ENCODE measurements at regions not wholly inside any gene's neighbourhood (a gene's known extent, or its start where the extent isn't known, plus 50 kb on each side); places are given as distances from the start of the nearest gene placed in this dataset.
"Not testable (repeated sequence)": the region's sequence is repeated elsewhere in the genome, so short reads cannot be mapped to it uniquely, and the experiment has no call there.

DNA sequence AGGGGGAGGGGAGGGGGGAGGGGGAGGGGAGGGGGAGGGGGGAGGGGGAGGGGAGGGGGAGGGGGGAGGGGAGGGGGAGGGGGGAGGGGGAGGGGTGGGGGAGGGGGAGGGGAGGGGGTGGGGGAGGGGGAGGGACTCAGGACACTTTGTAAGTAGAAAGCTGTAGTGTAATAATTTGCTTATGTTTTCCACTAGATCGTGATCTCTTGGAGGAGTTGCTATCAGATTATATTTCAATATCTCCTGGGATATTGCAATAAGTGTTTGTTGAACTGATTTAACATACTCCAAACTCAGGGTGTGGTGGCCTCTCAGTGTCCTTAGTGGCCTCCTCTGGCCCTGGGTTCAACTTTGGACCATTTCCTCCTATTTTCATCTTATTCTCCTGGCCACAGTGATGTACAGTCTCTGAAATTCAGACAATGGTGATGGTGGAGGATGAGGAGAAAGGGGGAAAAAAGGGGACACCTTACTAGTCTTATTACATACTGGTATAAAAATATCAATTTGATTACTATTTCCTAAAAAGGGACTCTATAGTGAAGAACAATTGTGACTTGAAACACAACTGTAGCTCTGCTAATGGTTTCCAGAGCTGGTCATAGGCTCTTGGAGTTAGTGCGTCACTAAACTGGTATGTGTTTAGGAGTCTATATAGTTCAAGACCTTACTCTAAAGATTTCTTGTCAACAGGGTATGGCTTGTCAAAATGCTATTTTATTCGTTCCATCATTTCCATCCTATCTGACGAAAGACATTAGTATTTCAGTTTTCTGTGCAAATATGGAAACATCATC is 89.6 kb downstream of the DDX1 start:
- DNase-seq (ENCODE audit: low spot score), result no peak

DNA sequence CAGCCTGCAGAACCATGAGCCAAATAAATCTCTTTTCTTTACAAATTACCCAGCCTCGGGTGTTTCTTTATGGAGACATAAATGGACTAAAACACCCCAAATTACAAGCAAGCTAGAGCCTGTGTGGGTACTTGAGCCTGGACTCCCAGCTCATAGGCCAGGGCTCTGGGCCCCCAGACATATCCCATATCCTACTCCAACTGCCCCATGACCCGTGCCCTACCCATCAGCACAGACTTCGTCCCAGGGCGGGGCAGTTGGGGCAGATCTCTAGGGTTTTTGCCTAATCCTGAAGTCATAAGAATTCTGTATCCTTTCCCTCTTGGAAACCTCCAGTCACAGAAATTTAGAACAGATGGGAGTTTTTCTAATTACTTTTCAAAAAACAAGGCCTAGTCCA is 90.7 kb downstream of the DDX1 start:
- no peak for DNase-seq (ENCODE audit: low spot score)

- no peak for DNase-seq (ENCODE audit: low spot score)
These were observed 92.7 kb downstream of the DDX1 start for GRCh38 chr2:15684161-15685039.

DNA sequence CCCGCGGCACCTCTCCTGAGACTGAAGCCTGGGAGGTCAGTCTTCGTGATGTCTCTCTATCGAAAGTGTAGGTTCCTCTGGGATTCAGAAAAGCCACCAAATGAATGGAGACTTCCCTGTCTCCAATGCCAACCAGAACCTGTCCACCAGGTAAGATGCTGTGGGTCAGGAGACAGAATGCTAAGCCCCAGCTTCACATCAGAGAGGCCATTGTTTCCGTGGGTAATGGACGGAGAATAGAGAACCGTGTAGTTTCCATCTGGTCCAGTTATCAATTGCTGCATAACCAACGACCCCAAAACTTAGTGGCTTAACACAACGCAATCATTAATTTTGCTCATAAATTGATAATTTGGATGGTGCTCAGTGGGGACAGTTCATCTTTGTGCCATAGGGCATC is 93.5 kb downstream of the DDX1 start:
- DNase-seq (ENCODE audit: low spot score), result no peak

GRCh38 chr2:15686643-15687042 is 95.0 kb downstream of the DDX1 start:
- no peak for DNase-seq (ENCODE audit: low spot score)

GRCh38 chr2:15687243-15687642 is 95.6 kb downstream of the DDX1 start:
- no peak for DNase-seq (ENCODE audit: low spot score)

- DNase-seq (ENCODE audit: low spot score), result no peak
These were observed 96.1 kb downstream of the DDX1 start for GRCh38 chr2:15687720-15688119.

DNA sequence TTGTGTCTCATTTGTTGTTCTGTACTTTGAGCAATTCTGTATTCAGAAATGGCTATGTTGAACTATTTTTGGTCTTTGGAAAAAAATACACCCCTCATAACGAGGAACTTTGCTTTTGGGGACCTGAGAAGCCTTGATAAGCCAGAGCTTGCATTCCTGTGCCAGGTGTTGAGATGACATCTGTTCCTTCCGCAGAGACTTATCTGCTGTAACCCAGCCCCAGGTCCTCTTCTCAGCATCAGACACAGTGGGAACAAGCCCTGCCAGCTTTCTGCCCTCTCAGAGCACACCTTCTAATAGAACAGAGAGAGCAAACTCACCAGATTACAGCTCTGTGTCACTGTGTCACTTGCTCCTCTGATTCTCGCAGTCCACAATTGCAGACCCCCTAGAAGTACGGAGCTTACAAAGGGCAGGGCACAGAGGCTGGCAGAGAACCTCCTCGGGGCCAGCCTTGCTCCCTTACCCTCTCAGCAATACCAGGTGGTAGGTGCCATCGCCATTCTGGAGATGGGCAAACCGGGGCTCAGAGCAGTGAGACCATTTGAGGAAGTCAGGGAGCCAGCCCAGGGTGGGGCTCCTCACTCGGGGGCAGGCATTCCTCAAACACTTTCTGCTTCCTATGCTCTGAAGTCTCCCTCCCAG is 97.4 kb downstream of the DDX1 start:
- no peak for DNase-seq (ENCODE audit: low spot score)

- no peak for DNase-seq (ENCODE audit: low spot score)
These were observed 98.0 kb downstream of the DDX1 start for GRCh38 chr2:15689654-15690053.

GRCh38 chr2:15691586-15692310 is 100.1 kb downstream of the DDX1 start:
- no peak for DNase-seq (ENCODE audit: low spot score)

DNA sequence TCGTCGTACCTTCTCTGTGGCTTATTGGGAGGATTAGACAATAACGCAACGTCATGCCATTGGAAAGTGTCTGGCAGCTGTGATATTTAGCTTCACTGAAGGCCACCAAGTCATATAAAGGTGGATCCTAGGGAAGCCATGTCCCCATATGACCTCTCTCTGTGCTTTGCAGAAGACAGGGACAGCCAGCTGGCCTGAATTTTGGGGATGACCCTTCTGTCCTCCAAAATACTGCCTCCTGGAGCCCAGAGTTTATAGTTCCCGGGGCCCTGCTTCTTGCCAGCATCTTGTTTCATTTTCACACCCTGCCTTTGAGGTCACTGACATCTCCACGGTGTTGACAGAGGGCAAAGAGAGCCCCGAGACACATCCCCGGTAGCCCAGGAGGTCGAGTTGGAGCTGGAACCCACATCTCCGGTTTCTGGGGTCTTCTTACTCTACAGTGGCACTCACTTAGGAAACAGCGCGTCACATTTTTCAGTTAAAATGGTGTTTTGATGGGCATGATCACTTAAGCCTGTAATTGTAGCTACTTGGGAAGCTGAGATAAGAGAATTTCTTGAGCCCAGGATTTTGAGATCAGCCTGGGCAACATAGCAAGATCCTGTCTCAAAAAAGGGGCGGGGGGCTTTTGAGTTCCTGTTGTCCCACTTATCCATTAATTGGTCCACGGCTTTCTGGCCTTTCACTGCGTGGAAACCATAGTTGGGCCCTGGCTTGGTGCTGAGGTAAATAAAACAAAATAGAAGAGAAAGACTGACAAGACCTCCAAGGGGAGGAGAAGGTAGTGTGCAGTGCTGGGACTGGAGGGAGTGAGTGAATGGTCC is 101.1 kb downstream of the DDX1 start:
- no peak for DNase-seq (ENCODE audit: low spot score)

GRCh38 chr2:15693382-15693781 is 101.7 kb downstream of the DDX1 start:
- no peak for DNase-seq (ENCODE audit: low spot score)

DNA sequence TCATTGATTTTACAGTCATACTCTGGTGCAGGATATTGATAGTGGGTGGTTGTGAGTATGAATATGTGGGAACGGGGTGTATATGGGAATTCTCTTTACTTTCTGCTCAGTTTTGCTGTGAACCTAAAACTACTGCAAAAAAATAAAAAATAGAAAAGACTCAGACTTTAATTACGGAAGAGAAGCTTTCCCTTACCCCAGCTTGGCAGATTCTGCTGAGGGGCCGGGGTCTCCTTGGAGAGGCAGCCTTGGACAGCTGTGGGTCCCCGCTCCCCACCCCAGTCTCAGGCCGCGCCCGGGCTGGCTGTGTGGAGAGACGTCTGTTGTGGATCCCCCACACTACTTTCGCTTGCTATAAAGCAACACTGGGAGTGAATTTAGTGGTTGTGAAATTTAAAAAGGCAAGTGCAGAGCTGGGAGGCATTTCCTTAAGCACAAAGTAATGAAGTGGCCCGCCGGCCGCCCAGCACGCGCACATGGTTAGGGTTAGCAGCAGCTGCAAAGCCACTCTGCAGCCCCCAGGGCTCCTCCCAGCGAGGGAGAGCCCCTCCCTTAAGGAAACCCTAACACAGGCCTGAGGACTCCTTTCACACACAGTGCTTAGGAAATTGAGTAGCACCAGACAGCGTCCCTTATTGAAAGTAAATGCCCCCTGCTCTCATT is 102.4 kb downstream of the DDX1 start:
- no peak for DNase-seq (ENCODE audit: low spot score)

GRCh38 chr2:15694589-15694986 is 102.9 kb downstream of the DDX1 start:
- DNase-seq (ENCODE audit: low spot score), result no peak

GRCh38 chr2:15695582-15696330 is 104.1 kb downstream of the DDX1 start:
- DNase-seq (ENCODE audit: low spot score), result no peak

GRCh38 chr2:15696606-15697170 is 105.0 kb downstream of the DDX1 start:
- not testable (repeated sequence) for DNase-seq (ENCODE audit: low spot score)

DNA sequence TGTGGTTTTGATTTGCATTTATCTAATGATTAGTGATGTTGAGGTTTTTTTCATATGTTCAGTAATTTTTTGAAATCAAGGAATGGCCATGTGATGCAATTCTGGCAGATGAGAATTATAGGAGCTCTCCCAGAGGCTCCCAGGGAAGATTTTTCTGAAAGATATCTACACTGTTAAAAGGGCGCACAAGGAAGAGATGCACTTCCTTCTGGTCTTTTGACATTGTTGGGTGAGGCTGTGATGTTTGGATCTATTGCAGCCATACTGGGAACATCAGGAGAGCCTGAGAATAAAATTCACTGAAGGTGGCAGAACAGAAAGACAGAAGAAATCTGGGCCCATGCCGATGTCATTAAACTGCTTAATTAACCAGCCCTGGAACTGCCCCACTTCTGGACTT is 108.5 kb downstream of the DDX1 start:
- no peak for DNase-seq (ENCODE audit: low spot score)

DNA sequence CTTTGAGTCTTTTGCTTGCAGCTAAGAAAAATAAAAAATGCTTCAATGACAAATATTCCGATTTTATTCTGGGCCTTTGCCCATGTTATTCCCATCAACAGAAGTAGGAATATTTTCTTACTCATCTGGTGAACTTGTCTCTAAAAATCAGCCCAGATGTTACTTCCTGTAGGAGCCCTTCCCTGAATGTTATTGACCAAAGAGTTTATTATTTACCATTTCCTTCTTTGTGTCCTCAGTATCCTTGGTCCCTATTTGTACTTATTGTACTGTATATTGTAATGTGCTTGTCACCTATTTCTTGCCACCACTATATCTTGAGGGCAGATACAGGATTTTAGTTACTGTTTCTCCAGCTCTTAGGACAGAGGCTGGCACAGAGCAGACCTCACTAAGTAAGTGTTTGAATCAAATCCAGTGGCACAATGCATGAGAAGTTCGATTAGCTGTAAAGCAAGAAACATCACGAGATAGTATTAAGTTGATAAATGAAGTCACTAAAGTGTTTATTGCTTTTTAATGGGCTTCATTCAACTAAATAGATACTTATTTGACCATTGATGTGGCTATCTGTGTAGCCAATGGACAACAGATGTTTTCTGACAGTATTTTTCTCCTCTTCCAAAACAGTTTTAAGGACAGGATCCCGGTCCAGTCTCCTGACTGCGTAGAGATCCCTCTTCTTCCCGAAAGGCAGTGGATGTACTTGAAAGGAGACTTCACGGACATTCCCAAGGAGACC is 109.1 kb downstream of the DDX1 start:
- DNase-seq (ENCODE audit: low spot score), result no peak

All from HuH-7 (cell line).